ENCODE measurements at regions not wholly inside any gene's neighbourhood (a gene's known extent, or its start where the extent isn't known, plus 50 kb on each side); places are given as distances from the start of the nearest gene placed in this dataset.

DNA sequence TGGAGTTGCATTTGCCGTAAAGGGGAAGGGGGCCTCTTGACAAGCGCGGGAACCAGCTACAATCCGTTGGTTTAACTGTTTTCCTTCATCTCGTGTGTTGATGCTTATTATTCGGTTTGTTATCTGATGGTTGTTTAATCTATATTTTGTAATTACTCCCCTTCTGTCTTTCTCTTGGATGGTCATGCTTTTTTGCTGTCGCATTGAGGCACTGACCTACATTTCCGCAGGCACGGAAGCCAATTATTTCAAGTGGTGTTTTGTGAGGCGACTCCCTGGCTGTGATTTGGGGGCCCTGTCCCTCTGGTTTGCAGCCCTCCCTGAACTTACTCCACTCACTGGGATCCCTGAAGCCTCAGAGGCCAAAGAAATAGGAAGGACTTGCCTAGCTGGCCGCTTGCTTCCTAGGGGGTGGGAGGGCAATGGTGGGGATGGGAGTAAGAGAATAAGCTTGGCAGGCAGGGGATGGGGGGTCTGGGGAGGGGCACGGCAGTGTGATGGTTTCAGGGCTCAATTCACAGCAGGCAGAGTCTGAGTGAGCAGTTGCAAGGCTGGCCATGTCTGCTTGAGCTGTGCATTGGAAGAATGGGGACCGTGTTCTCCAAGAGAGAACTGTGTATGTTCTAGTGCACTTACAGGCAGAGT is 165.8 kb upstream of the B3GAT1 start:
- no peak for DNase-seq (ENCODE audit: low spot score)

- no peak for DNase-seq (ENCODE audit: low spot score)
Observed at GRCh38 chr11:134576721-134577171, 164.7 kb upstream of the B3GAT1 start.

- DNase-seq (ENCODE audit: low spot score) = no peak
Observed at GRCh38 chr11:134576286-134576685, 164.2 kb upstream of the B3GAT1 start.

DNA sequence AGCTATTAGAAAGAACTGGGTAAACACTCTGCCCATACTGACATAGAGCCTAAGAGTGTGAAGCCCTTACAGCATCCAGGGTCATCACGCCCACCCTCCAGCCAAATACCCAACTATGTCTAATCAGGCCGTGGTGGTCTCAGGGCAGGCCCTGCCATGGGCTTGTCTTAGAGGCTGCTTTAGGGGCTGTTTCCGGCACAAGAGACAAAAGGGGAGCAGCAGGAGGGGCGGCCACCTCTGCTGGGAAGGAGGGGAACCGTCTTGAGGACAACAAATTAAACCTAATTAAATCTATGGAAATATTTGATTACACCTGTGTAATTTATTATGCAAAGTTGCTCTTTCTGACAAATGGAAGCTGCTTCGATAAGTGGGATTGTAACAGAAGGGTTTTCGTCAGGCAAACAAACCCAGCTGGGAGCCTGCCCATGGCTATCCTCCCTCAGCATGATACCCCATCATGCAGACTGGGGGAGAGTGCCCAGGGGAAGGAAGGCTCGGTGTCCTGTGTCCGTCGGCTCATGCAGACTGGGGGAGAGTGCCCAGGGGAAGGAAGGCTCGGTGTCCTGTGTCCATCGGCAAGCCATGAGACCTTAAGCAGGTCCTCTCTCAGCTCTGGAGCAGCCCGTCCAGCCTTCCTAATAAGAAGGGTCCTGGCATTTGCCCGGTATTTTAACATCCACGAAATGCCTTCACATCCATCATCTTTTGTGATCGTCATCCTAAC is 163.6 kb upstream of the B3GAT1 start:
- no peak for DNase-seq (ENCODE audit: low spot score)

GRCh38 chr11:134574947-134575346 is 162.9 kb upstream of the B3GAT1 start:
- DNase-seq (ENCODE audit: low spot score) = no peak

- no peak for DNase-seq (ENCODE audit: low spot score)
Observed at GRCh38 chr11:134574425-134574824, 162.4 kb upstream of the B3GAT1 start.

DNA sequence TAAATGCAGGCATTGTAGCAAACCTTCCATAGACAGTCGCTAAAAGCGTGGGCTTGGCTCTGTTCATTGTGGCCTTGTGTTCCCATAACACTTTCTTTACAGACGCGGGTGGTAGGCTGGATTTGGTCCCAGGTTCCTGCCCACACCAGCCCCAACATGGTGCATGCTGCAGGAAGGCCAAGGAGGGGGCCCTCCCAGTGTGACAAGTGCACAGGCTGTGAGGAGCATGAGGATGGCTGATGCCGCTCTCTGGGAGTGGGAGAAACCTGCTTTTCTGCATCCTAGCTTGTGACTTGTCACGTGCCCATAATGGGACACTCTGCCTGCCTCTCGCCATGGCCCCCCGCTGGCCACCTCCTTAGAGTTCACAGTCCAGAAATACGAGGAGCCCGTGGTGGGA is 161.8 kb upstream of the B3GAT1 start:
- DNase-seq (ENCODE audit: low spot score) = no peak

DNA sequence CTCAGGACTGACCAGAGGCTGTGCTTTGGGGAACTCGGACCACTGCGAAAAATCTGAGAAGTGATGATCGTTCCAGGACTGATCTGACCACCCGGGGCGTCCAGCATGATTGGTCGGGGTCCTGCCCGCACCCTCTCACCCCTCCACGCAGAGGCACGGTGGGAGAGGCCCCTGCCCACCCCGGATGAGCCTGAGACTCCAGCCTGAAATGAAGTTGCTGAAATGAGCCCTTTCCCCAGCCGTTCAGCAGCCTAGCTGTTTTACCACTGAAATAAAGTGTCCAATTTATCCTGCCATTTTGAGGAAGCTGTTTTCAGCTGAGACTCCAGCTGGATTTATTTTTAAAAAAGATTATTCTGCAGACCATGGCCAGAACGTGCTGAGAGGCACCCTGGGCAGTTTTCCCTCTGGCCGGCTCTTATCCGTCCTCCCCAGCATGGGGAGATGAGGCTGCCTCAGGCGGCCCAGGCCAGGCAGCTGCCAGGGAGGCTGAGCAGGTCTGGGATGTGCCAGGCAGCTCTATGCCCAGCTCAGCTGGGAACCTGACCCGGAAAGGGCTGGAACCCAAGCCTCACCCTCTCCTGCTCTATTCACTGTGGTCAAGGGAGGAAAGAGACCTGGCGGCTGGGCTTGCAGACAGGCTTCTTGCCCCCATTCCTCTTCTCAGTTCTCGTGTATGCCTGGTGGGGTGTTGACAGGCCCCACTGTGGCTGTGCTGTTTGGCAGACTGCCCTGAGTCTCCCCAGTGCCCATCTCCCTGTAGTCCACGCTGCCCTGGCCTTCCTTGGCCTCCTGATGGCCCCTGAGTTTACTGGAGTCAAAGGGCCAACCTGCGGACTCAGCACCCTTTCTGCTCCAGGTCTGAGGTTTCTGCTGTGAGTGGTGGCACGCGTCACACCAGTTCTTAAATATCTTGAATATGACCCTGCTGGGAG is 161.0 kb upstream of the B3GAT1 start:
- DNase-seq (ENCODE audit: low spot score) = no peak

- DNase-seq (ENCODE audit: low spot score) = no peak
Observed at GRCh38 chr11:134571301-134571700, 159.3 kb upstream of the B3GAT1 start.

- no peak for DNase-seq (ENCODE audit: low spot score)
Observed at GRCh38 chr11:134569195-134569594, 157.2 kb upstream of the B3GAT1 start.

GRCh38 chr11:134566311-134566710 is 154.3 kb upstream of the B3GAT1 start:
- no peak for DNase-seq (ENCODE audit: low spot score)

GRCh38 chr11:134565343-134565891 is 153.4 kb upstream of the B3GAT1 start:
- DNase-seq (ENCODE audit: low spot score) = no peak

GRCh38 chr11:134564472-134565200 is 152.6 kb upstream of the B3GAT1 start:
- DNase-seq (ENCODE audit: low spot score) = no peak

GRCh38 chr11:134562941-134563471 is 151.0 kb upstream of the B3GAT1 start:
- no peak for DNase-seq (ENCODE audit: low spot score)

GRCh38 chr11:134562196-134562595 is 150.2 kb upstream of the B3GAT1 start:
- no peak for DNase-seq (ENCODE audit: low spot score)

DNA sequence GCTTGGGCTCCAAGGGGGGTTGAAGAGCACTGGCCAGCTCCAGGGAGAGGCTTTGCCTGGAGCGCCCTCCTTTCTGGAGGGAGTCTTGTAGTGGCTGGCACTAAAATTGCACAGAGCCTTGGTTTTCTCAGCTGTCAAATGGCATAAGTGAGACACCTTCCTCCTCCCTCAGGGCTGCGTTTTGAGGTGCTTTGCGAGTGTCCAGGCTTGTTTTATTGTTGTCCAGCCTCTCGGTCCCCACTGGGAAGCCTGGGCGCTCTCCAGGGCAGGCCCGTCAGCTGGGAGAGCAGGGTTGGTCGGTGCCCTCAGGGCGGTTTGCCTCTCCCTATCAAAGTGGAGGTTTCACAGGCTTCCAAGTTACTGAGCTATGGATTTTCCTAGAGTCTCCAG is 149.3 kb upstream of the B3GAT1 start:
- no peak for DNase-seq (ENCODE audit: low spot score)

- DNase-seq (ENCODE audit: low spot score) = no peak
Observed at GRCh38 chr11:134560566-134561330, 148.7 kb upstream of the B3GAT1 start.

GRCh38 chr11:134560066-134560465 is 148.0 kb upstream of the B3GAT1 start:
- no peak for DNase-seq (ENCODE audit: low spot score)

GRCh38 chr11:134559602-134559962 is 147.5 kb upstream of the B3GAT1 start:
- DNase-seq (ENCODE audit: low spot score) = no peak

DNA sequence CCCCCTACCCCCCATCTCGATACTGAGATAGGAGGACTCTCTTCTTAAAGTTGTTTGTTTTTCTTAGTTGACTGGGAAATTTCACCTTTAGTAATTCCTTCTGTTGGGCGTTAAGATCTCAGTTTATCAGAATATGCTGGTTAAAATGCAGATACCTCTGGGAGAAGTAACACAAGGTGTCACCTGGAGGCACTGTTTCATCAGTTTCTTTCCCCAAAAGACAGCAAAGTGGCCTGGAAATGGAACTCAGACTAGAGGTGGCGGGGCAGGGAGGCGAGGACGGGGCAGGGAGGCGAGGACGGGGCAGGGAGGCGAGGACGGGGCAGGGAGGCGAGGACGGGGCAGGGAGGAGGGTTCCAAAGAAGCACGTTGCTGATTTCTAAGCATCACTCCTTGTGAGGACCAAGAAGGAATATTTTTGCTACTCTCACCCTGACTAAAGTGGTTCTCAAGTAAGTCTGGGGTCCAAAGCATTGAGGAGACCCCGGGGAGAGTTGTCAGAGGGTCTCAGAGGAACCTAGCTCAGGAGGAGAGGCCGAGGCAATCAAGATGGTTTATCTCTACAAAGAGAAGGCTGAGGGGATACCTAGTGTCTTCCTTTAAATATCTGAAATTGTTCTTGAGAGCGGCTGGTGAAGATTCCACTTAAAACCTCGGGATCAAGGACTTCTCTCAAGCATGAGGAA is 147.0 kb upstream of the B3GAT1 start:
- DNase-seq (ENCODE audit: low spot score) = no peak

All from putamen (tissue), 1 donor.